ENCODE measurements at regions not wholly inside any gene's neighbourhood (a gene's known extent, or its start where the extent isn't known, plus 50 kb on each side); places are given as distances from the start of the nearest gene placed in this dataset.

DNA sequence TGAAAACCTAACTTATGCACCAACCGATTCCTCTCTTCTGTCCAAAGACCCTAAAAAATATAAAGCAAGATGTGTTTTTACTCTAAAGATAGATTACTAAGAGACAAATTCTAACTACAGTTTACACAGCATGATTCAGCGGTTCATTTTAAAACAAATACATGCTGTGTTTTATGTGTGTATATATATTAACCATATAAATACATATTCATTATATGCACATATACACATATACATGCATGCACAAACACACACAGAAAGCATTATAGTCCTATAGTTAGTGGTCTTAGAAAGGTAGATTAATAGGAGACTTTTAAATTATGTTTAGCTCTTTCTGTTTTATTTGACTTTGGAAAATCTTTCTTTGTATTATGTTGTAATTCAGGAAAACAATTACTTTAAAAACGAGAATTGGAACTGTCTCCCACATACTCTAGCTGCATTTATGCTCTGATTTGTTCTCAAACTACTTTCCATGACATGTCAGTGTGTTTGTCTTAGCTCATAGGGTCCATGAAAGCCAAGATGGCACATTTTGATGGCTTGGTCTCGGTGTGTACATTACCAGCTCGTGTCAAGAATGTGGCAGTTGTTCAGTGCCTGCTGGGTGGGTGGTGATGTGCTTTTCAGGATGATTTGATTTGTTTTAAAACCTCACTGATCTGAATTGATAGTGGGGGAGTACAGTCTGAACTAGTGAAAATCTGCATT lies 548.8 kb upstream of the SALL1 start:
- no peak for TF ChIP-seq CREB1 (IDR thresholded peaks at IDR 0.05; ENCODE audit: low read depth)
- TF ChIP-seq TEAD4 (IDR thresholded peaks at IDR 0.05): no peak
- no peak for TF ChIP-seq EP300 (IDR thresholded peaks at IDR 0.05; ENCODE audit: borderline replicate concordance)
- no peak for TF ChIP-seq ZBTB7A (IDR thresholded peaks at IDR 0.05; ENCODE audit: low read depth)
- TF ChIP-seq CEBPB (IDR thresholded peaks at IDR 0.05): no peak
- TF ChIP-seq, protein P1, sequence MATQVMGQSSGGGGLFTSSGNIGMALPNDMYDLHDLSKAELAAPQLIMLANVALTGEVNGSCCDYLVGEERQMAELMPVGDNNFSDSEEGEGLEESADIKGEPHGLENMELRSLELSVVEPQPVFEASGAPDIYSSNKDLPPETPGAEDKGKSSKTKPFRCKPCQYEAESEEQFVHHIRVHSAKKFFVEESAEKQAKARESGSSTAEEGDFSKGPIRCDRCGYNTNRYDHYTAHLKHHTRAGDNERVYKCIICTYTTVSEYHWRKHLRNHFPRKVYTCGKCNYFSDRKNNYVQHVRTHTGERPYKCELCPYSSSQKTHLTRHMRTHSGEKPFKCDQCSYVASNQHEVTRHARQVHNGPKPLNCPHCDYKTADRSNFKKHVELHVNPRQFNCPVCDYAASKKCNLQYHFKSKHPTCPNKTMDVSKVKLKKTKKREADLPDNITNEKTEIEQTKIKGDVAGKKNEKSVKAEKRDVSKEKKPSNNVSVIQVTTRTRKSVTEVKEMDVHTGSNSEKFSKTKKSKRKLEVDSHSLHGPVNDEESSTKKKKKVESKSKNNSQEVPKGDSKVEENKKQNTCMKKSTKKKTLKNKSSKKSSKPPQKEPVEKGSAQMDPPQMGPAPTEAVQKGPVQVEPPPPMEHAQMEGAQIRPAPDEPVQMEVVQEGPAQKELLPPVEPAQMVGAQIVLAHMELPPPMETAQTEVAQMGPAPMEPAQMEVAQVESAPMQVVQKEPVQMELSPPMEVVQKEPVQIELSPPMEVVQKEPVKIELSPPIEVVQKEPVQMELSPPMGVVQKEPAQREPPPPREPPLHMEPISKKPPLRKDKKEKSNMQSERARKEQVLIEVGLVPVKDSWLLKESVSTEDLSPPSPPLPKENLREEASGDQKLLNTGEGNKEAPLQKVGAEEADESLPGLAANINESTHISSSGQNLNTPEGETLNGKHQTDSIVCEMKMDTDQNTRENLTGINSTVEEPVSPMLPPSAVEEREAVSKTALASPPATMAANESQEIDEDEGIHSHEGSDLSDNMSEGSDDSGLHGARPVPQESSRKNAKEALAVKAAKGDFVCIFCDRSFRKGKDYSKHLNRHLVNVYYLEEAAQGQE (IDR thresholded peaks at IDR 0.05; ENCODE audit: low read depth): no peak

DNA sequence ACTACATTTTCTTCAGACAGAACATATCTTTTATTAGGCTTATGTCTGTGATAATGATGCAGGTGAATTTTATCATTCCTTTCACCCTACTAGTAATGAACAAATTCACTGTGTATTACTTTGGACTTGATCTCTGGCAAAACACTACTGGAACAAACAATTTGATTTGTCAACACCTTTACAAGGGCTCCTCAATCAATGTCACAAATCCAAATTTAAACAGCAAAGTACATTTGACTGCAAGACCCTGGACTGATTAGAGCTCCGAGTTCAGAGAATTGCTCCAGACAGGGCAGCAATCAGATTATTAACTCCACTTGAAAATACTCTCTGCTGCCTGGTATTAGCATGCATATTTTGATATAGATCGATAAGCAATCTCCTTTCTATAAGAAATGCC lies 547.6 kb upstream of the SALL1 start:
- TF ChIP-seq FOXM1 (IDR thresholded peaks at IDR 0.05; ENCODE audit: borderline replicate concordance, low read depth) (no peak), EGR1 (IDR thresholded peaks at IDR 0.05) (no peak), CEBPB (IDR thresholded peaks at IDR 0.05) (no peak), RAD21 (IDR thresholded peaks at IDR 0.05; ENCODE audit: low read depth) (no peak), YY1 (IDR thresholded peaks at IDR 0.05; ENCODE audit: low read depth) (no peak), TAF1 (IDR thresholded peaks at IDR 0.05; ENCODE audit: low read depth) (no peak), TEAD4 (IDR thresholded peaks at IDR 0.05) (no peak), MAX (IDR thresholded peaks at IDR 0.05) (no peak), TCF12 (IDR thresholded peaks at IDR 0.05; ENCODE audit: low read depth) (no peak), ZBTB7A (IDR thresholded peaks at IDR 0.05; ENCODE audit: low read depth) (no peak), EP300 (IDR thresholded peaks at IDR 0.05; ENCODE audit: borderline replicate concordance) (no peak)
- TF ChIP-seq, protein P1 (IDR thresholded peaks at IDR 0.05; ENCODE audit: low read depth): no peak
- TF ChIP-seq, protein P2, sequence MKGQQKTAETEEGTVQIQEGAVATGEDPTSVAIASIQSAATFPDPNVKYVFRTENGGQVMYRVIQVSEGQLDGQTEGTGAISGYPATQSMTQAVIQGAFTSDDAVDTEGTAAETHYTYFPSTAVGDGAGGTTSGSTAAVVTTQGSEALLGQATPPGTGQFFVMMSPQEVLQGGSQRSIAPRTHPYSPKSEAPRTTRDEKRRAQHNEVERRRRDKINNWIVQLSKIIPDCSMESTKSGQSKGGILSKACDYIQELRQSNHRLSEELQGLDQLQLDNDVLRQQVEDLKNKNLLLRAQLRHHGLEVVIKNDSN (IDR thresholded peaks at IDR 0.05): no peak

DNA sequence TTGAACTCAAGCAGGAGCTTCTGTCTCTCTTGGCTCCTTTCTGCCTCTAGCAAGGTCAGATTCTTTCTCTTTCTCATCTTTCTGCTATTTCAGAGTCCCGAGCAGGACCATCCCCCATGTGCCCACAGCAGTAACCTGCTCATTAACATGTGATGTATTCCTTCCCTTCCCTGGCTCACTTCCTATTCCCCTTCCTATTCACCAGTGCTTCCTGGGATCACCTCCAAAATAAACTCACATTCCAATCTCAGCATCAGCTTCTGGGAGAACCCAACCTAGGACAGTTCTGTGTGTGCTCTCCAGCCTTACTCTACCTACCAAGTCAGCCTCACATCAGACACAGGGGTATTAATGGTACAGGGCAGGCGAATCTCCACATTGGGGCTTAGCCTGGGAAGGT lies 546.4 kb upstream of the SALL1 start:
- no peak for TF ChIP-seq RAD21 (IDR thresholded peaks at IDR 0.05; ENCODE audit: low read depth)
- TF ChIP-seq EP300 (IDR thresholded peaks at IDR 0.05; ENCODE audit: borderline replicate concordance): no peak
- TF ChIP-seq, protein P2 (IDR thresholded peaks at IDR 0.05): no peak
- TF ChIP-seq YY1 (IDR thresholded peaks at IDR 0.05; ENCODE audit: low read depth): no peak
- TF ChIP-seq MAX (IDR thresholded peaks at IDR 0.05): no peak
- no peak for TF ChIP-seq ZBTB7A (IDR thresholded peaks at IDR 0.05; ENCODE audit: low read depth)
- no peak for TF ChIP-seq NFIC (IDR thresholded peaks at IDR 0.05)
- no peak for TF ChIP-seq CREB1 (IDR thresholded peaks at IDR 0.05; ENCODE audit: low read depth)
- no peak for TF ChIP-seq FOXM1 (IDR thresholded peaks at IDR 0.05; ENCODE audit: borderline replicate concordance, low read depth)
- no peak for TF ChIP-seq TCF12 (IDR thresholded peaks at IDR 0.05; ENCODE audit: low read depth)
- no peak for TF ChIP-seq CEBPB (IDR thresholded peaks at IDR 0.05)
- TF ChIP-seq, protein P1 (IDR thresholded peaks at IDR 0.05; ENCODE audit: low read depth): no peak
- no peak for TF ChIP-seq TAF1 (IDR thresholded peaks at IDR 0.05; ENCODE audit: low read depth)
- no peak for TF ChIP-seq TEAD4 (IDR thresholded peaks at IDR 0.05)
- TF ChIP-seq EGR1 (IDR thresholded peaks at IDR 0.05): no peak

- TF ChIP-seq RAD21 (IDR thresholded peaks at IDR 0.05; ENCODE audit: low read depth) (no peak), CEBPB (IDR thresholded peaks at IDR 0.05) (no peak), YY1 (IDR thresholded peaks at IDR 0.05; ENCODE audit: low read depth) (no peak), TEAD4 (IDR thresholded peaks at IDR 0.05) (no peak), TCF12 (IDR thresholded peaks at IDR 0.05; ENCODE audit: low read depth) (no peak), TAF1 (IDR thresholded peaks at IDR 0.05; ENCODE audit: low read depth) (no peak), EP300 (IDR thresholded peaks at IDR 0.05; ENCODE audit: borderline replicate concordance) (no peak), NFIC (IDR thresholded peaks at IDR 0.05) (no peak), CREB1 (IDR thresholded peaks at IDR 0.05; ENCODE audit: low read depth) (no peak), FOXM1 (IDR thresholded peaks at IDR 0.05; ENCODE audit: borderline replicate concordance, low read depth) (no peak), EGR1 (IDR thresholded peaks at IDR 0.05) (no peak), MAX (IDR thresholded peaks at IDR 0.05) (no peak), ZBTB7A (IDR thresholded peaks at IDR 0.05; ENCODE audit: low read depth) (no peak)
- TF ChIP-seq, protein P1 (IDR thresholded peaks at IDR 0.05; ENCODE audit: low read depth): no peak
- TF ChIP-seq, protein P2 (IDR thresholded peaks at IDR 0.05): no peak
Observed at GRCh38 chr16:51696376-51696775, 545.3 kb upstream of the SALL1 start.
